Activated CD4-positive, alpha-beta T cell treated with anti-CD3 and anti-CD28 coated beads, Interleukin-2, amount 50 U/mL, for 24 hours (primary cell): ENCODE measurements at regions not wholly inside any gene's neighbourhood (a gene's known extent, or its start where the extent isn't known, plus 50 kb on each side); places are given as distances from the start of the nearest gene placed in this dataset.

Source experiments
- DNase-seq, 2 donors: peaks; one replicate each; pipeline ENCODE4 v3.0.0-alpha.2; 2020; ENCODE audit warnings: low read depth in 1 of 2, low spot score in 1 of 2

- DNase-seq: no peak
Observed at GRCh38 chr6:137434640-137435039, 59.6 kb downstream of the OLIG3 start.

GRCh38 chr6:137432054-137432611 is 62.1 kb downstream of the OLIG3 start:
- DNase-seq: no peak

- no peak for DNase-seq
Observed at GRCh38 chr6:137430954-137431353, 63.2 kb downstream of the OLIG3 start.

GRCh38 chr6:137427656-137428290 is 66.4 kb downstream of the OLIG3 start:
- no peak for DNase-seq

GRCh38 chr6:137426007-137426689 is 68.0 kb downstream of the OLIG3 start:
- DNase-seq: no peak

- no peak for DNase-seq
Observed at GRCh38 chr6:137424251-137424650, 69.9 kb downstream of the OLIG3 start.

- no peak for DNase-seq
Observed at GRCh38 chr6:137423451-137424168, 70.6 kb downstream of the OLIG3 start.

GRCh38 chr6:137417396-137417795 is 76.8 kb downstream of the OLIG3 start:
- DNase-seq: no peak

GRCh38 chr6:137416376-137417109 is 77.7 kb downstream of the OLIG3 start:
- no peak for DNase-seq

GRCh38 chr6:137415834-137416190 is 78.4 kb downstream of the OLIG3 start:
- DNase-seq: no peak

- DNase-seq: peak; percentile 33 to 49
Observed at GRCh38 chr6:137415127-137415833, 78.9 kb downstream of the OLIG3 start.

GRCh38 chr6:137414599-137414998 is 79.6 kb downstream of the OLIG3 start:
- no peak for DNase-seq

- DNase-seq: no peak
Observed at GRCh38 chr6:137413482-137413881, 80.7 kb downstream of the OLIG3 start.

- DNase-seq: no peak
Observed at GRCh38 chr6:137412562-137412961, 81.6 kb downstream of the OLIG3 start.

- no peak for DNase-seq
Observed at GRCh38 chr6:137409266-137409777, 84.9 kb downstream of the OLIG3 start.

- DNase-seq: no peak
Observed at GRCh38 chr6:137407816-137408215, 86.4 kb downstream of the OLIG3 start.

- no peak for DNase-seq
Observed at GRCh38 chr6:137405806-137406205, 88.4 kb downstream of the OLIG3 start.

- DNase-seq: no peak
Observed at GRCh38 chr6:137403855-137404254, 90.3 kb downstream of the OLIG3 start.

- DNase-seq: no peak
Observed at GRCh38 chr6:137403443-137403842, 90.8 kb downstream of the OLIG3 start.

GRCh38 chr6:137402143-137402680 is 92.0 kb downstream of the OLIG3 start:
- no peak for DNase-seq
